ENCODE measurements at regions not wholly inside any gene's neighbourhood (a gene's known extent, or its start where the extent isn't known, plus 50 kb on each side); places are given as distances from the start of the nearest gene placed in this dataset.

- no peak overlapping the region for H3K4me3 ChIP-seq (ENCODE audit: low read depth, low read length)
These were observed 87.8 kb upstream of the CDH5 start for GRCh38 chr16:66278604-66279262.

GRCh38 chr16:66278111-66278531, 88.4 kb upstream of the CDH5 start:
- no peak for TF ChIP-seq CTCF (IDR thresholded peaks at IDR 0.05; ENCODE audit: borderline replicate concordance, insufficient read depth, low read depth, low read length)

More at GRCh38 chr16:66278604-66279262, 87.8 kb upstream of the CDH5 start:
- no peak for TF ChIP-seq CTCF (IDR thresholded peaks at IDR 0.05; ENCODE audit: borderline replicate concordance, insufficient read depth, low read depth, low read length)

GRCh38 chr16:66277311-66278070, 89.0 kb upstream of the CDH5 start:
- H3K4me3 ChIP-seq (ENCODE audit: low read depth, low read length) = no peak overlapping the region
- TF ChIP-seq CTCF (IDR thresholded peaks at IDR 0.05; ENCODE audit: borderline replicate concordance, insufficient read depth, low read depth, low read length) = no peak

More at GRCh38 chr16:66278111-66278531, 88.4 kb upstream of the CDH5 start:
- H3K4me3 ChIP-seq (ENCODE audit: low read depth, low read length) = no peak overlapping the region

GRCh38 chr16:66275775-66276428, 90.6 kb upstream of the CDH5 start:
- TF ChIP-seq CTCF (IDR thresholded peaks at IDR 0.05; ENCODE audit: borderline replicate concordance, insufficient read depth, low read depth, low read length) = peak; percentile 69; the same call in 1 of the 2 replicates
- H3K4me3 ChIP-seq (ENCODE audit: low read depth, low read length) = no peak overlapping the region

GRCh38 chr16:66274335-66275110, 92.0 kb upstream of the CDH5 start:
- no peak overlapping the region for H3K4me3 ChIP-seq (ENCODE audit: low read depth, low read length)
- TF ChIP-seq CTCF (IDR thresholded peaks at IDR 0.05; ENCODE audit: borderline replicate concordance, insufficient read depth, low read depth, low read length) = no peak

GRCh38 chr16:66273644-66274334, 92.7 kb upstream of the CDH5 start:
- no peak overlapping the region for H3K4me3 ChIP-seq (ENCODE audit: low read depth, low read length)
- no peak for TF ChIP-seq CTCF (IDR thresholded peaks at IDR 0.05; ENCODE audit: borderline replicate concordance, insufficient read depth, low read depth, low read length)

Data from GM12875 (cell line).